ENCODE measurements at regions not wholly inside any gene's neighbourhood (a gene's known extent, or its start where the extent isn't known, plus 50 kb on each side); places are given as distances from the start of the nearest gene placed in this dataset.

- no peak for TF ChIP-seq EZH2phosphoT487 (IDR thresholded peaks at IDR 0.05; ENCODE audit: low read depth)
- no peak for TF ChIP-seq CTCF (IDR thresholded peaks at IDR 0.05; ENCODE audit: low read depth, low read length)
- H3K27me3 ChIP-seq (ENCODE audit: low read depth, low read length): no peaks in the 10 kb centered on the region
- H3K27ac ChIP-seq (ENCODE audit: low read length): no peak overlapping the region
- H4K20me1 ChIP-seq (ENCODE audit: insufficient read depth, low read length): no peaks in the 10 kb centered on the region
- H2AFZ ChIP-seq (ENCODE audit: low read depth, low read length): no peak overlapping the region
- H3K79me2 ChIP-seq (ENCODE audit: low read length): no peaks in the 10 kb centered on the region
- H3K36me3 ChIP-seq (replicated peaks; ENCODE audit: low read depth, low read length): no peaks in the 10 kb centered on the region
- H3K4me2 ChIP-seq (ENCODE audit: low read length): no peak overlapping the region
- no peak overlapping the region for H3K4me3 ChIP-seq (ENCODE audit: low read length)
- no peak overlapping the region for H3K9ac ChIP-seq (ENCODE audit: low read length)
- H3K4me1 ChIP-seq (ENCODE audit: low read length): no peaks in the 10 kb centered on the region
- no peaks in the 10 kb centered on the region for H3K9me3 ChIP-seq (ENCODE audit: insufficient read depth, low read length)
These were observed 183.2 kb downstream of the ACTL7B start for GRCh38 chr9:108672475-108673190.

DNA sequence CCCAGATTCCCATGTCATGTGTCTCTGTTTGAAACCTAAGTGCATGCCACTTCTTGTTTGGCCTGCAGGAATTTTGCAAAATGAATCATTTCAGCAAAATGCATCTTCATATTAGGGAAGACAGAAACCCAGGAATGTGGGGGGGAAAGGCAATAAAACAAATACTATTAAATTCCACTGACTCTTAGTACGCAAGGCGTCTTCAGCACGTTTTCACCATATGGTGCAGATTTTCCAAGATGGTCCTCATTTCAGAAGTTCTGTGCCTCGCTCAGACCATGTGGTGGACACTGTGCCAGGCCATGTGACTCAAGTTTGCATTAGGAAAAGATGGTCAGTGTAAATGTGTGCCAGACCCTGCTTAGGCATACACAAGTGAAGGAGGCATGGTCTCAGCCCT, 184.0 kb downstream of the ACTL7B start:
- no peaks in the 10 kb centered on the region for H3K36me3 ChIP-seq (replicated peaks; ENCODE audit: low read depth, low read length)
- H2AFZ ChIP-seq (ENCODE audit: low read depth, low read length): no peak overlapping the region
- no peaks in the 10 kb centered on the region for H3K9me3 ChIP-seq (ENCODE audit: insufficient read depth, low read length)
- TF ChIP-seq CTCF (IDR thresholded peaks at IDR 0.05; ENCODE audit: low read depth, low read length): no peak
- no peak for TF ChIP-seq EZH2phosphoT487 (IDR thresholded peaks at IDR 0.05; ENCODE audit: low read depth)
- no peak overlapping the region for H3K4me3 ChIP-seq (ENCODE audit: low read length)
- H3K27me3 ChIP-seq (ENCODE audit: low read depth, low read length): no peaks in the 10 kb centered on the region
- no peak overlapping the region for H3K4me2 ChIP-seq (ENCODE audit: low read length)
- no peak overlapping the region for H3K27ac ChIP-seq (ENCODE audit: low read length)
- no peaks in the 10 kb centered on the region for H3K4me1 ChIP-seq (ENCODE audit: low read length)
- H3K79me2 ChIP-seq (ENCODE audit: low read length): no peaks in the 10 kb centered on the region
- no peaks in the 10 kb centered on the region for H4K20me1 ChIP-seq (ENCODE audit: insufficient read depth, low read length)
- no peak overlapping the region for H3K9ac ChIP-seq (ENCODE audit: low read length)

DNA sequence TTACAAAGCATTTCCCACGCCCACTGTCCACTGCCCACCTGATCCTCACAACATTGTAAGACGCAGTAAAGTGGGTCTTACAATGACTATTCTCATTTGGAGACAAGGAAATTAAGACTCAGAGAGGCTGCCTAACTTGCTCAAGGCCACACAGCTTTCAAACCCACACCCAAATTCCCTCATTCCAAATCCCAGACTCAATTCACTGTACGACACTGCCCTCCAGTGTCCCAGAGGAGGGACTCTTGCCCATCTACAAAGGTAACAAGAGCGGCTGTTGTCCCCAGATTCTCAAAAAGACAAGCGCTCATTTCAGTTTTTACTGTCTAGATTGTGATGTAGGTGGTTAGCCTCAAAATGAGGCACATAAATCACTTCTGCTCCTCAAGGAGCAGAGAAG, 184.6 kb downstream of the ACTL7B start:
- Histone ChIP-seq H3K36me3 (replicated peaks; ENCODE audit: low read depth, low read length) (no peaks in the 10 kb centered on the region), H4K20me1 (ENCODE audit: insufficient read depth, low read length) (no peaks in the 10 kb centered on the region), H3K27me3 (ENCODE audit: low read depth, low read length) (no peaks in the 10 kb centered on the region), H2AFZ (ENCODE audit: low read depth, low read length) (no peak overlapping the region), H3K9ac (ENCODE audit: low read length) (no peak overlapping the region), H3K4me3 (ENCODE audit: low read length) (no peak overlapping the region), H3K4me1 (ENCODE audit: low read length) (no peaks in the 10 kb centered on the region), H3K79me2 (ENCODE audit: low read length) (no peaks in the 10 kb centered on the region), H3K27ac (ENCODE audit: low read length) (no peak overlapping the region), H3K4me2 (ENCODE audit: low read length) (no peak overlapping the region), H3K9me3 (ENCODE audit: insufficient read depth, low read length) (no peaks in the 10 kb centered on the region)
- TF ChIP-seq CTCF (IDR thresholded peaks at IDR 0.05; ENCODE audit: low read depth, low read length) (no peak), EZH2phosphoT487 (IDR thresholded peaks at IDR 0.05; ENCODE audit: low read depth) (no peak)

DNA sequence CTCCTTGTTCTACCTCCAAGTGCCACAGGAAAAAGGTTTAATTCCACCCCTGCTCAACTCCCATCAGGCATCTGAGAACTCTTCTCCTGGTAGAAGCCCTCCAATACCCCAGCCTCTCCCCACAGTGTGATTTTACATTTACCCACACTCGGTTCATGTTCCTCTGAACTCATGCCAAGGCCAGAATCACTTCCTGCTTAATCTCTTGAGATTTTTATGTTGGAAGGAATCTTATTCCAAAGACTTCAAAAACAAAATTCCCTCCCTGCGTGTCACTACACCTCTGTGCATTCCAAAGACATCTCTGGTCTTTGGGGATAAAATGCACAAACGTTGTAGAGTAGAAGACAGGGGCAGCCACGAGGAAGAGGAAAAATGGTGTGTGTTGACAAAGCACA, 186.8 kb downstream of the ACTL7B start:
- Histone ChIP-seq H3K9ac (ENCODE audit: low read length) (no peak overlapping the region), H3K4me3 (ENCODE audit: low read length) (no peak overlapping the region), H3K36me3 (replicated peaks; ENCODE audit: low read depth, low read length) (no peaks in the 10 kb centered on the region), H3K27me3 (ENCODE audit: low read depth, low read length) (no peaks in the 10 kb centered on the region), H2AFZ (ENCODE audit: low read depth, low read length) (no peak overlapping the region), H3K79me2 (ENCODE audit: low read length) (no peaks in the 10 kb centered on the region), H3K4me1 (ENCODE audit: low read length) (no peaks in the 10 kb centered on the region), H3K9me3 (ENCODE audit: insufficient read depth, low read length) (no peaks in the 10 kb centered on the region), H4K20me1 (ENCODE audit: insufficient read depth, low read length) (no peaks in the 10 kb centered on the region), H3K4me2 (ENCODE audit: low read length) (no peak overlapping the region), H3K27ac (ENCODE audit: low read length) (no peak overlapping the region)
- no peak for TF ChIP-seq EZH2phosphoT487 (IDR thresholded peaks at IDR 0.05; ENCODE audit: low read depth)
- no peak for TF ChIP-seq CTCF (IDR thresholded peaks at IDR 0.05; ENCODE audit: low read depth, low read length)
